ENCODE measurements at regions not wholly inside any gene's neighbourhood (a gene's known extent, or its start where the extent isn't known, plus 50 kb on each side); places are given as distances from the start of the nearest gene placed in this dataset.

- no peak for TF ChIP-seq POLR2AphosphoS5 (IDR thresholded peaks at IDR 0.05; ENCODE audit: low read depth, low read length)
- TF ChIP-seq POLR2A (IDR thresholded peaks at IDR 0.05; ENCODE audit: low read depth, low read length): no peak
Measured at GRCh38 chr16:51988977-51989376, 558.0 kb downstream of the TOX3 start.

Data from GM12892 (cell line).